T follicular helper cell (primary cell): ENCODE measurements at regions not wholly inside any gene's neighbourhood (a gene's known extent, or its start where the extent isn't known, plus 50 kb on each side); places are given as distances from the start of the nearest gene placed in this dataset.

ENCODE experiments used
- DNase-seq: peaks from one replicate; pipeline ENCODE4 v3.0.0-alpha.2; 2020; ENCODE audit warnings: low read depth

DNA sequence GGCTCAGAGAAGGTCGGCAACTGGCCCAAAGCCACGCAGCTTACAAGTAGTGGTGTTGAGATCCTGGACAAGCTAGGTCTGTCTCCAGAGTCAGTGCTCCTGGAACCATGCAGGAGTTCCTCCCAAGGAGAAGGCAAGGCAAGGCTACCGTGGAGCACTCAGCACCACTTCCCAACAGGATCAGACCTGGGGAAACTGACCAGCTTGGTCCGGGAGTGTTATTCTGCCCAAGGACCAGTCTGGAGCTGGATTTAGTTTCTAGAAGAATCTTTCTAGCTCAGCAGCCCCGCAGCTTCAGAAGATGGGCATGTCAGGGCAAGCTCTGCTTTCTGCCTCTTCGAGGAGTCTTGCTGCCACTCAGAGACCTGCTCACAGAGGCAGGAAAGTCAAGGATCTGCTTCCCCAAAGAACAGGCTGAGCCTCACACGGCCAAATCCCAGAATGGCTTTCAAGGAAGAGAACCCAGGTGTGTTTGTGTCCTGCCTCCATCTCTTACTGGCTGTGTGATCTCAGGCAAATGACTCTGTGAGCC is 302.8 kb downstream of the MATN1 start:
- DNase-seq, result no peak

DNA sequence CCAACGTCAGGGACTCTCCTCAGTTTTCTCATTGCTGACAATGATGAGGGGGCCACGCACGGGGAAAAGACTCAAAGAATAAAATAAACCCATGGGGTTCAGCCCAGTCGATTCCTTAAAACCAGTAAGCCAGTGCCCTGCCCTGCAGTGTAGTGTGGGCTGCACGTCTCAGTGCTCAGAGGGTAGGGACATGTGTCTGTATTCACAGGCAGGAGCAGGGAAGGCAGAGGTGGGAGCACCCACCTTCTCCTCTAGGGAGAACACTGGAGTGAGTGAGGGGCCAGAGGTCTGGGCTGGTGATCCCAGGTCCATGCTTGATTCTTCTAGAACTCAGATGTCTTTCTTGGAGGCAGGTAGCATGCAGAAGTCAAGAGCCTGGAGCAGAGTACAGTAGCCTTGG is 303.6 kb downstream of the MATN1 start:
- DNase-seq, result no peak

GRCh38 chr1:30418939-30419720 is 304.3 kb downstream of the MATN1 start:
- DNase-seq, result no peak

GRCh38 chr1:30418061-30418938 is 305.1 kb downstream of the MATN1 start:
- no peak for DNase-seq

DNA sequence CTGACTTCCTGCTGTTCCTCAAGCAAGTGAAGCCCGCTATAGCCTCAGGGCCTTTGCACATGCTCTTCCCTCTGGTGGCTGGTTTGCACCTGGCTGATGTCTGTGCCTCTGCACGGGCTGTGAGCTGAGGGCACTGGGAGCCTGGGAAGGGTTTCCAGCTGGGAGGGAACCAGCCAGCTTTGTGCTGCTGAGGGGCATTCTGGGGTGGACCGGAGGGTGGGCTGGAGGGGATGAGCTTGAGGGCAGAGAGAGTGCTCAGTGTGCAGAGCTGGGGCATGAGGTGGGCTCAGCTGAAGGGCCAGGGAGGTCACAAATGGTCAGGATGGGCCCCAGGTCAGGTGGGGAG is 305.7 kb downstream of the MATN1 start:
- DNase-seq, result no peak

GRCh38 chr1:30417001-30417700 is 306.2 kb downstream of the MATN1 start:
- no peak for DNase-seq

DNA sequence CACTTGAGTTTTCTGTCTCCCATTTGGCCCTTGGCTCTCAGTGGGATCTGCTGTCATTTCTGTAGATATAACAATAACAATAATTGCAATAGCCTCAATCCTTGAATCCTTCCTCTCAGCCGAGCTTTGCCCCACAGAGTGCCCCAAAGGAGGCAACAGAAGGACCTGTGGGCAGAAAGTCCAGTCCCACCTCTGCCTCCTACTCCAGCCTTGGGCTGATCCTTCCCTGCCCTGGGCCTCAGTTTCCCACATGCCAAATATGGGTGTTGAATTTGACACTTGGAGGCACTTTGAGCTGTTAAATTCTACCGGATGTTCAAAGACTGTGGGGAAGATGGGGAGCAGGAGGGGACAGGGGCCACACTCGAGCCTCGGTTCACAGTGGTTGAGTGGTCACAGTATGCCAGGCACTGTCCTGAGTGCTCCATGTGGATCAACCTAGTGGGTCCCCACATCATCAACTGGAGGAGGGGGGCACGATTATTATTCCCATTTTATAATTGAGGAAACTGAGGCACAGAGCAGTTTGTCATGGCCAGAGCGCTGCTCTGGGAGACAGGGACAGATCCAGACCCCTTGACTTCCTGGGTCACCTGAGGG is 307.1 kb downstream of the MATN1 start:
- DNase-seq, result no peak

GRCh38 chr1:30415171-30415940 is 308.0 kb downstream of the MATN1 start:
- DNase-seq, result no peak

- no peak for DNase-seq
These were observed 308.6 kb downstream of the MATN1 start for GRCh38 chr1:30414851-30415165.

- DNase-seq, result no peak
These were observed 309.1 kb downstream of the MATN1 start for GRCh38 chr1:30414086-30414850.

DNA sequence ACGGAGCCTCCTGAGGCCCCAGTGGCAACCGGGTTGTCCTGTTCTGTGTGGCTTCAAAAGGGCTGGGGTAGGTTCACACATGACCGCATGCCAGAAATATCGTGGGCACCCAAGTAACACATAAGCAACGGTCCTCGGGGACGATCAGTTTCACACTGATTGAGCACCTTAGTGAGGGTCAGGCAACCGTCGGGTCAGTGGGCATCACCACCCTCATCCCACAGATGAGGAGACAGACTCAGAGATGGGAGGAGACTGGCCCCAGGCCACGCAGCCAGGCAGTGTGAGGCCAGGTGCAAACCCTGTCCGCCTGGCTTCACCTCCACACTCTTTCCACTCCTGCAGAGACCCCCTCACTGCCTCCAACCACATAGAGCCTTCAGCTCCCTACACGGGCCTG is 309.8 kb downstream of the MATN1 start:
- no peak for DNase-seq

- DNase-seq, result no peak
These were observed 310.3 kb downstream of the MATN1 start for GRCh38 chr1:30413111-30413440.

GRCh38 chr1:30412241-30413110 is 310.9 kb downstream of the MATN1 start:
- no peak for DNase-seq

DNA sequence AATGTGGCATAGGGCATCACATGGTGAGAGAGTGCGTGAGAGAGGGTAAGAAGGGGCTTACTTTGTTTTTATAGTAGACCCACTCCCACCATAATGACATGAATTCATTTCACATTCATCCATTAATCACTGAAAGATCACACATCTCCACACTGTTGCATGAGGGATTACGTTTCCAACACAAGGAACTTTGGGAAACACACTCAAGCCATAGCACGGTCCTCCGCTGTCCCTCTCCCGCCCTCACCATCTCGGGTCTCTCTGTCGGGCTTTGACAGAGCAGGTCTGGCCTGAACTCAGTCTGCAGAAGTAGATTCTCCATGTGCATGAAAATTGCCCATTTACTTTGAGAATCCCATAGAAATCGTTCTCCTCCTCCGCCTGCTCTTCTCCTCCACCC is 312.2 kb downstream of the MATN1 start:
- no peak for DNase-seq

DNA sequence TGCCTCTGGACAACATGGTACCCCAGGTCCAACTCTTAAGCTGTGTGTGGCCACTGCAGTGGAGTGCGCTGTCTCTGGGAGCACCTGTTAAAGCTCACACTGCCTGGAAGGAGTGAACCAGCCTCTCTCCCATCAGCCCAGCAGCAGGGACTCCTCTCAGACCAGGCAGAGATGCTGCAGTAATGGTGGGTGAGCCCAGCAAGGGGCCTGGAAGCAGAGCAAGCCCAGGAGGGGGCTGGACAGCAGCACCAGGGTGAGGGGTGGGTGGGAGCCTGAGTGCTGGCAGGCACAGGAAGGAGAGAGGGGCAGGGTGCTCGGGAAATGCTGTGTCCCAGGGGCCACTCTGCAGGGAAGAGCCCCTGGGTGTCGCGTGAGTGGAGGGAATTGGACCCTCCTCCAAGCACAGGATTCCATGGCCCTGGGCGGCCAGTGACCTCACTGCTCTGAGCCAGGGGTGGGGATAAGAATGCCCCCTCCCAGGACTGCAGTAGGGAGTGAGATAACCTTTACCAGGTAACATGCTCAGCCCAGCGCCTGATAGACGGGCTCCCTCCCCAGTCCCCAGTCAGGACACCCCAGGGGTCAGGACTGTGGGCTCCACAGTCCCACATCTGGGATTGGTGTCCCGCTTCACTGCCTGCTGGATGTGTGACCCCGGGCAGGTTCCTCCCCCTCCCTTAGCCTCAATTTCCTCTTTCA is 313.1 kb downstream of the MATN1 start:
- DNase-seq, result no peak

GRCh38 chr1:30409476-30410152 is 313.8 kb downstream of the MATN1 start:
- DNase-seq, result no peak

DNA sequence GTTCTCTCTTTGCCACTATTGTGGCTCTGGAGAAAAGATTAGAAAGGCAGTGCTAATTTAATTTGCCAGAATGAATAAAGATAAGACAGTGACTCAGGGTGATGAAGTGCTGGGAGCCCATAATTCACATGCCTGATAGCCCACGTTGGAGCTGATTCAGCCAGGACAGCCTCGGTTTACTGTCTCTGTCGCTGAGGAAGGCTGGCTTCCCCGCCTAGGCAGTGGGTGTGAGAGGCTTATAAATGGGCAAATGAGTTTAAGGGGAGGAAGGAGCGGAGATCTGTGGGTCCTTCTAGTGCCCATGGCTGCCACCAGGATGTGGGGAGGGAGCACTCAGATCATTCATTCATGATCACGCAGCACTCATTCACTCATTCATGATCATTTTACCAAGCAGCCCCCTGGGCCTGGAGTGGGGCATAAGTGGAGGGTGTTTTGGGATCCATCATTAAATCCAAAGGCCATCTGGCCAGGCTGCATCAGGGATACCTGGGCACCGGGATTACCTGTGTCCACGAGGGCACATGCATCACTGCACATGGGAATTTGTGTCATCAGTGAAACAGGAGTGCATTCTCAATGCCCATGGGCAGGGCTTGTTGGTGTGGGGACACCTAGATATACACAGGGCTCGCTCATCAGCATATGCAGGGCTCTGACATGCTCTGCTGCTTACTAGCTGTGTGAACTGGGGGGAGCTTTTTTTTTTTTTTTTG is 315.4 kb downstream of the MATN1 start:
- DNase-seq, result no peak
